Stimulated activated CD4-positive, alpha-beta T cell treated with anti-CD3 and anti-CD28 coated beads, TNF-alpha, amount 100 ng/mL, for 1 hour (primary cell): ENCODE measurements at regions not wholly inside any gene's neighbourhood (a gene's known extent, or its start where the extent isn't known, plus 50 kb on each side); places are given as distances from the start of the nearest gene placed in this dataset.
"Not testable (repeated sequence)": the region's sequence is repeated elsewhere in the genome, so short reads cannot be mapped to it uniquely, and the experiment has no call there.

ENCODE experiments used
- DNase-seq, 3 donors: peaks; one replicate each; pipeline ENCODE4 v3.0.0-alpha.2; 2020; ENCODE audit warnings: low read depth in 3 of 3, low spot score in 1 of 3

DNA sequence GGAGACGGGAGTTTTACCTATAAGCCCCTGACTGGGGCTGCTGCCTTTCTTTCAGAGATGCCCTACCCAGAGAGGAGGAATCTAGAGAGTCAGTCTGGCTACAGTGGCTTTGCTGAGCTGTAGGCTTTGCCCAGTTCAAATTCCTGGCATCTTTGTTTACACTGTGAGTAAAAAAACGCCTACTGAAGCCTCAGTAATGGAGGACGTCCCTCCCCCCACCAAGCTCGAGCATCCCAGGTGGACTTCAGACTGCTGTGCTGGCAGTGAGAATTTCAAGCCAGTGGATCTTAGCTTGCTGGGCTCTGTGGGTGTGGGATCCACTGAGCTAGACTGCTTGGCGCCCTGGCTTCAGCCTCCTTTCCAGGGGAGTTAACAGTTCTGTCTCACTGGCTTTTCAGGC, 237.1 kb upstream of the NT5E start:
- not testable (repeated sequence) for DNase-seq

DNA sequence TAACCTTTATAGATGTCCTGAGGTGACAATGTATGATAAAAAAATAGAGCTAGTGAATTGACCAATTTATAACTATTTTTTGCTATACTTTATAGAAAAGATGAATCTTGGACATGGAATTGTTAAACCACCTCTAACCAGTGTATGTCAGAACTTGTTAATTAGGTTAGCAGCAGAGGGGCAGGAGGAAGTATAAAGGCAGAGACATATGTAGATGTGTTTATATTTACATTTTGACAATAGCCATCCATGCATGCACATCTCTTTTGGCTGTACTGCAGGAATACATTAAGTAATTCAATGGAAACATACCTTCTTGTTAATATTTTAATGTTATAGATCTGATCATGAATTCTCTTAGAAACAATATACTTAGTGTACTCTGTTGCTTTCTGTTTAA, 254.6 kb upstream of the NT5E start:
- DNase-seq, result no peak

DNA sequence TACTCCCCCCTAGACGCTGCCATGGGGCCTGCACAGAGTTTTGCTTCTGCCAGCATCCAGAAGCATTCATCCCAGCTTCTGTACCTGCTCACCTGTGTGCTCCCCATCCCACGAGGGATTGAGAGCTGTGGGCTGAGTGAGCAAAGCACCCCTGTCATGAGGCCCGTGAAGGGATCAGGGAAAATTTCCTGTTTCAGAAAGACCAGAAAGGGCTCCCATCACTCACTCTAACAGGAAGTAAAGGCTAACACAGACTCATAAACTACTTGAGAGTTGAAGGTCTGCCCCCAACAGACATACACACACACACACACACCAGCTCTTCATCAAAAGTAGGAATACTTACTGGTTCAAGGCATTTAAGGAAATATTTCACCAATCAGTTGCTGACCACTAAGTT, 256.5 kb upstream of the NT5E start:
- no peak for DNase-seq

DNA sequence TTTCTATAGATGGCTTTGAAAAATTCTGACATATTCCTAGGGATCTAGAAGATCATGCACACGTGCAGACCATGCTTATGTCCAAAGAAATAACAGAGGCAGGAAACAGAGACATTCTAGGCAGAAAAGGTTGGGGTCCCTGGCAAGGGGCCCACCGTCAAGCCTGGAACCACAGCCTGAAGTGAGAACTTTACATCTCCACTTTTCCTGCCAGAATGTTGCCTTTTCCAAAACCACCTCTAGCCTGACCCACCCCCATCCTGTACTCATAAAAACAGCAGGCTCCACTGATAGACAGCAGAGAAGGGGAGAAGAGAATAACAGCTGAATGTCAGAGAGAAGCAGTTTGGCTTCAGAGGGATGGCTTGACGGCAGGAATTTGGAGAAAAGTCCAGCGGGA, 257.3 kb upstream of the NT5E start:
- no peak for DNase-seq

DNA sequence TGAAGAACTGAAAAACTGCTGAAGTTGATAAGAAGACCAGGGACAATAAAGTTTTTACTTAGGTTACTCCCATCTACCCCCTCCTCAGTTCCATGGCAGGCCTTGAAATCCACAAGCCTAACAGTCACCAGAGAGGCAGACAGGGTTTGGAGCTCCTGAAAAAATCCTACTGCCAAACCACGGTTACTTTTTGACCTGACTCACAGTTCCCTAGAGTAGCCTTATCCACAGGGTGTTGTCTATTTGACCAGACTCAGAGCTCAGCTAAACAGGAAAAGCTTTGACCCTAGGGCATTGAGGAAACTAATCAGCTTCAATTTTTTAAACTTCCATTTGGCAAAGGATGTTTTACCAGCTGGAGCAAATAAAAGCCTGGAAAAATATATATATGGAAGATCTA, 257.7 kb upstream of the NT5E start:
- DNase-seq, result no peak

DNA sequence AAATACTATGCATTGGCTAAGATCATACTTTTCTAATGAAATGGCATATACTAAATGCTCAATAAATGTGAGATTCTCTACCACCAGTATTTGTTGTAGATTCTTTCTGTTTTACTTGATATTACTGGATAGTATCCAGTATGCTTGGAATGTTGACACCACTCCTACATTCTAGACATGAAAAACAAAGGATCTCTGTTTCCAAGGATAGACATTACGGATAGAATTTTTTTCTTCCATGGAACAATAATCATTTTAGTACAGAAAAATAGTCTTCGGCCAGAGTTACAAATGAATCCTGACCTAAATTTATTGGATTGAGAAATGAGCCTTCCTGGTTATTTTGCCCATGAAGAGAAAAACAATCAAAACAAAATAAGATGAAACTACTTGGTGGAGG, 258.2 kb upstream of the NT5E start:
- DNase-seq, result no peak

DNA sequence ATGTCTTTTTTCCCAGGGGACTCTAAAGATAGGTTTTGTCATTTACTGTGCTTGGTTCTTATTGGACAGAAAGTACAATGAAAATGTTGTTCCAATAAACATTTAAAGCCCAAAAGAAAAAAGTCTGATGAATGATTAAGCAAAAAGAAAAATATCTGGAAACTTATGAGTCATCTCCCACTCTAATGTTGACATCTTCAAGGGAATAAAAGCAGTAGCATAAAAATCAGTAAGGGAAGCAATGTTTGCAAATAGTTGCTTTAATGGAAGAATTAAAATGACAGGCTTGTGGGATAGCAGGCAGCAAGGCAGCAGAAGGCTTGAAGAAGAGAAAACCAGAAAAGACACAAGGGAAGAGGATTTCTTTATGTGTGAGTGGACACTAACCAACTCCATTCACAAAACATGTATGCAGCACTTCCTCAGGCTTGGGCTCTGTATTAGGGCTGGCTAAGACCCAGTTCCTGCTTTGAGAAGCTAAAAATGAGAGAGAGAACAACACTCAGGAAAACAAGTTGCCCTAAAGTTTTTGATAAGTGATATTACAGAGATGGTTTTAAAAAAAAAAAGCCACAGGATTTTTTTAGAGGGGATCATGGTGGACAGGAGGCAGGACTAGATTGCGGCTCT, 263.2 kb upstream of the NT5E start:
- no peak for DNase-seq

DNA sequence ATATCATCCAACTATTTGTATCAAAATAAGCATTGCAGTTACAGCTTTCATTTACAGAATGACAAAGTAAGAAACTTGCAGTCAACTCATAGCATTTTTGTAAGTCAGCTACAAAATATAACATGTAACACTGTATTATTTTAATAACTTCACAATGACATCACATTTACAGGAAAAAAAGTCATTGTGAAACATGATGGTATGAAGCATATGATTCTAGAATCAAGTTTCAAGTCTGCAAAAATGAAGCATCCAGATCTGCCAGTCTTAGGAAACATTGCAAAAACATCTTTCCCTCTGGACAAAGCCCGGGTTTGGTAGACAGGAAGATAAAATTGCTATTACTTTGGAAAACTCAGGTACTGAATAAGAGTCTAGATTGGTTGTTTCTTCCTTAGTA, 263.9 kb upstream of the NT5E start:
- no peak for DNase-seq

DNA sequence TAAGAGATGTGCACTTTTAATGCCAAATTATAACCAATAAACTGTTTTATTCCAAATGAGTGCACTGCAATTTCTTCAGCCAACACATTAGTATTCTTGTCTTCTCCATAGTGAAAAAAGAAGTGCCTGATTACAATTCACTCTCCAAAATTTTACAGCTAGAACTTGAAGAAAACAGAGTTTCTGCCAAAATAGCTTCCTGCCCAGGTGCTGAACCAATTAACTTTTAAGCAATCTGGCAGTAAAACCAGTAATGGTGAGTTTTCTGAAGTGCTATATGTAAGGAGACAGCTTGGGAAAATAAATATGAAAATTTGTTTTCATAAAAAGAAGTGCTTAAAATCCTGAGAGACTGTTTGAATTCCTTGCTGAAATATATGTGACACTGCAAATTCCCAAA, 266.0 kb upstream of the NT5E start:
- DNase-seq, result no peak

DNA sequence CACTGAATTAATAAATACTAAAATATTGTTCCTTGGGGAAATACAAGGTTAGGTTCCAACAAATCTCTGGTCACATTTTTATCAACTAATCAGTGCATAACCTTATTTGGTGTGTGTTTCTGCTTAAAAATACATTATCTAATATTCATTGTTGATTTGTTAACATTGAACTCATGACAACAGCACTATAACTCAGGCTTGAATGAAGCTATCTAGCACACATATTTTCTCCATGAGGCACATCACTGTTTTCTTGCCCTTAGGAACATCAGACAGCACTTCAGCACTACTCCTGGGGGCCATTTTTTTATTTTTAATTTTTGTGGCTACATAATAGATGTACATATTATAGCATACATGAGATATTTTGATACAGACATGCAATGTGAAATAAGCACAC, 277.2 kb upstream of the NT5E start:
- no peak for DNase-seq

DNA sequence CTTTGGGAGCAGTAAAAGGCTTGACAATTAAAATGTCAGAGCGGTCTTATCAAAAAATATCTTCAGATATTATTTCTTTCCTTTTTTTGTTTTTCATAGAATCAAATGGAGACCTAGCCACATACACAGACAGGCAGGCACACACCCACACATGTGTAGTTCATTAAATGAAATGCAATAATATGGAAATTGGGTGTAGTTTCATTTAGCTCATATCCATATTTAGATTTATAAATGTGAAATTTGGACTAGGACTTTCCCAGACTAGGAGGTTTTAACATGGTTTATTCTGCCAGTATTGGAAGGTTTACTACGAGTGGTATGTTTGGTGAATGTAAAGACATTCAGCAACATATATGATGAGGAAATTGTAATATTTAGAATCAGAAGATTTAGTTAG, 277.7 kb upstream of the NT5E start:
- no peak for DNase-seq

DNA sequence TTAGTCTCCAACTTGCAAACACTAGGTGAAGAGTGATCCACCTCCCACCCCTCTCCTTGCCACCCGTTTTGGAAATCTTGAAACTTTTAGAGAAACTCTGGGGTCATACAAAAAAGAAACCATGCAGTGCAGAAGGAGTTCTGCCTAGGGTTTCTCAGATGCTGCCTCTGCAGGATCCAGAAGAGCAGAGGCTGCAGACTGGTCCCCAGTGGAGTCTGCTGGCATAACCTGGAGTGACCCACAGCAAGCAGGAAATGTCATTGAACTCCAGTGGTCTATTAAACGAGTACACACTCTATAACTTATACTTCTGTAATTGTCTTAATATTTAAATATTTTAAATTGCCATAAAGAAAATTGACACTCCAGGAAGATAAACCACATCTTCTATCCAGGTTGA, 280.7 kb upstream of the NT5E start:
- no peak for DNase-seq

DNA sequence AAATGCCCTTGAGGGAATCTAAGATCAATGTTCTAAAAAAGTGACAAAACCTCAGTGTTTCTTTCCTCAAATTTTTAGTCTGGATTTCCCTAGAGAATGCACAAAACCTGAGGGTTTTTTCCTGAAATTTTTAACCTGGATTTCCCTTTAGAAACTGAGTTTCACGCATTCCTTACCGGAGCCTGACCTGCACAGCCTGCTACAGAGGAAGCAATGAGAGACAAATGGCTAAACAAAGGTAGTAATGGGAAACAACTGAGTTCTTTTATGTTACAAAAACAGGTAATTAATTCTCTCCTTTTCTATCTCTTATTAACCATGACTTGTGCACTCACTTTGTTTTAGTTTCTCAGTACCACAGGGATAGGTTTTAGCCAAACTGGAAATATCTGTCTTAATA, 281.7 kb upstream of the NT5E start:
- DNase-seq, result no peak

DNA sequence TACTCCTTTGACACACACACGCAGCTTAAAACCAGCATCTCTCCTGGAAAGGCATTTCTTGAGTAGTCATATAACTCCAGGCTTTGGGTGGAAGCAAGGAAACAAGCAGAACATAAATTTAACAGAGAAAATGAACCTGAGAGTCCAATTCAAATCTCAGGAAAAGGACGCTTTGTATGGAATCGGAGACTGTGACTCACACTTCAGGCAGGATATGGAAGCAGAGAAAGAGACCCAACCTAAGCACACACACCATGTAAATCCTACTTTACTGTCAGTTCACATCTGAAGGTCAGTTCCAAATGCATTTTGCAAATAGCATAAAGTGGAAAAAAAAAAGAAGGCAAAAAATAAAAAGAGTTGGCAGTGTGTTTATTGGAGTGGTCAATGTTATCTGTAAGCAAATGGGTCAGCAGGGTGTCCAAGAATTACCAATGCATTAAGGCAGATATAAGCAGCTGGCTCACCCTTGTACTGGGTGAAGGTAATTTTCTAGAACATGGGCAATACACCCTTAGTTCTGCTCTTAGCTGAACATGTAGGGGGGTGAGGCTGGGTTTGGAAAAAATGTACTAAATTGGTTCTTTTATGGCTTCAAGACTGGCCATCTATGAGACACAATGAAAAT, 283.7 kb upstream of the NT5E start:
- DNase-seq, result no peak

DNA sequence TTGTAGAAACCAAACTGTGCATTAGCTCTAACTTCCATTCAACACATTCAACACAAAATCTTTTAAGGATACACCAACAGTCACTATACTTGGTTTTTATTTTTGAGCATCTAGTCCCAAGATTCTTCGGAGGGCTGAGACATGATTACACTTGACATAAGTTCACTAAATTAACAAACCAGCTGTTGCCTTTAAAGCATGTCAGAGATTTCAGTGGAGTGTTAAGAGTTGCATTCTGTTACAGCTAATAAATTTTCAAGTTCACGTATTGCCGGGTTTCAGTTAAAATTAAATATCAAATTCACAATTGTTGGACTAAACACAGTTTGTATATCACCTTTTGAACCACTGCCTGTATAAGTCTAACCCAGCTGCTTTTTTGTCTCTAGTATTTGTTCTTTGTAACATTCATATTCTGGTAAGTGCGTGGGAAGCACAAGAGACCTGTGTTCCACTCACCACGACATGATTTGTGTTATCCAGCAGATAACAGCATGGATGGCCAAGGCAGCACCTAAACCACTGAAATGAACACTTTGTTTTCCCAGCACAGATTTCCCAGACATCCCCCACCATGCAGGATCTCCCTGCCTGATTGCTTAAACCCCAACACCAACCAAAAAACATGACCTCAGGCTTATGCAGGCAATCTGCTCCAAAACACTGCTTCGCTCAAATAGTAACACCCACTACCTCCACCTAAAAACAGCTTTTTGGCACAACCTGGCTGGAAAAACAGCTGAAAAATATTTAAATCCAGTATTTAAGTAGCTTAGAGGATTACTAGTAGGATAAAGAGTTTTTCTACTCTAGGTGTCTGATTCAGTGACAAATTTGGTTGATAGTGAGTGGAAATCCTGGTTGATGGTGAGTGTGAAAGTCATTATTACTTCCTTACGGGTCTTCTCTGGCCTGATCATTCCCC, 286.5 kb upstream of the NT5E start:
- no peak for DNase-seq

DNA sequence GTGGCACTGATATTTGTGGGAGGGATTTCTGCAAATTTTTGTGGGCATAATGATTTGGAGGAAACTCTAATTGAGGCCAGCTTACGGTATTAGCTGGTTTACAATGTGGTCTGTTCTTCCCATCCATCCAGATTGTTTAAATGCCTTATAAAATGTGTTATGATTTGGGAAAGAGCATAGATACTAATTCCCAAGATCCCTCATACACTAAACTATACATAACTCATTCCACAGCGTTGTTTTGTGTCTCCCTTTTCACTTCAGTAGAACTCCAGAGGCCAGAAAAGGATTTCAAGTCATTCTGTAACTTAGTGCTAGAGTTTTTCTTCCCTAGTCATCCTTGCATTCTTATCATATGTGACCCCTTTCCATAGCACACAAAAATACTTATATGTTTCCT, 292.6 kb upstream of the NT5E start:
- no peak for DNase-seq

DNA sequence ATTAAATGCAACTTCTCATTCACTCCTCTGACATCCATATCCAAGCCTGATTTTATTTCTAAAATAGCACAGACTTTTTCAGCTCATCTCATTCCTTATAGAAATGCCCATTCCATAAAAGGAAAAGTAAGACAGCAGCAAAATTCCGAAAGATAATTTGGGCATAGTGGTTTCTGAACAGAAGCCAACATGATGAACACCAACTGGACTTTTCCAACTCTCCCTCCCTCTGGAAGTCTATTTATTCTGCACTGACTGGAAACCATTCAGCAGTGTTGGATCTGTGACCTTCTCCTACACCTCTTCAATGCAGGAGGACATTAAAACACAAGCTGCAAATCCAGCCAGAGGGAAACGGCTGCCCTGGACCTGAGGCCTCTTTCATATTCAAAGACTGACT, 306.2 kb upstream of the NT5E start:
- no peak for DNase-seq

DNA sequence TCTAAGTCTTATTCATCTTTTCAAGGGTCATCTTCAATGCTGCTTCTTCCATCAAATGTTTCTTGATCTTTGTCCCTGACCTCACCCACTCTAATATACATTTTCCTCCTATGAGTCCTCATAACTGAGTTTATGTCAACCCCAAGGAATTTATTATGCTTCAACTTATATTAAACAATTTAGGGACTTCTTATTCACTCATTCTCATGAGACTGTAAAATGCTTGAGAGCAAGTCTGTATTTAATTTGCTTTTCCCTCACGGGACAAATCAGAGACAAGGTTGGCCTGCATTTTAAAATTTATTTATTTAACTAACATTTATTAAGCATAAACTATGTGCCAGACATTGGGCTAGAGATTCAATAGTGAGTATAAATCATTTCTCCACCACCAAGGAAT, 312.0 kb upstream of the NT5E start:
- no peak for DNase-seq

DNA sequence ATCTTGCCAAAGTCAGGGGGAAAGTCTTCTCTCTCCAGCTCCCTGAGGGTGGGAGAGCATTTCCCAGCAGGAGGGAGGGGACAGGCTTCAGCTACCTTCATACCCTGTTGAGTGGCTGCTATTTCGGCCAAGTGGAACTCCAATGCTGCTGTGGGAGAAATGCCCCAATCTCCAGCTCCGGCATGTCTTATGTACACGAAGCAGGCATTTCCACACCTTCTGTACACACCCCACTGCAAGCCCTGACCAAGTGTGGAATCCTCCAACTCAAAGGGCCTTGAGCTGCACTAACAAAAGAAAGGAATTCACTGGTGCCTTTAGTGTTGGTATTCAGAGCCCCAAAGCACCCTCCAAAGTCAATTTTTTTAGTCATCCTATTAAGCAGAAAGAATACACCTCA, 313.6 kb upstream of the NT5E start:
- no peak for DNase-seq

DNA sequence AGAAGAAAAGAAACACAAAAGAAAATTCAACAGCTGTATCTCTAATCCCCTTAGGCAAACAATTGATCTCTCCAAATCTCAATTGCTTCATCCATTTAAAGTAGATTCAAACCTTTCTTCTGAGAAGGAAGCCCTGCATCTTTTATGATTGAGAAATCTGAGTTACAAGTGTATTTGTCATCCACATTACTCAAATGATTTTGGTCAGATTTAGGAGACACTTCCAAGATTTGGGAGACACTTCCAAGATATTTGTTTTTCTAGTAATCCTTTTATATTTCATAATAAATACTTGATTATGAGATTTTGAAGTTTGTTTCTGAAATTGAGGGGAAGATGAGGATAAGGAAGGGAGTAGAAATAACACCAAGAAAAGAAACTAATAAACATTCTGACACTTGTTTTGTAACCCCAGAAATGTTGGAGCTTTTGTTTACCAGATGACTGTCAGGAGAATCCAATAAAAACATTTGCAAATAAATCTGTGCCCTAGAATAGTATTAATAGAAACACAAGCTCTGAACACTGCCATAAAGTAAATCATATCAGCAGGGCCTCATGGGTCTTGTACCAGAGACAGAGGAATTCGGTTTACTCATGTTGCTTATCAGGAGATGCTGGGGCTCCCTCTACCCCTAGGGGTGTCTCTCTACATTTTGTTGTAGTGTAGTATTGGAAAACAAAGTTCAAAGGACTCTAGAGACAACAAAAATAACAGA, 314.3 kb upstream of the NT5E start:
- DNase-seq, result no peak

DNA sequence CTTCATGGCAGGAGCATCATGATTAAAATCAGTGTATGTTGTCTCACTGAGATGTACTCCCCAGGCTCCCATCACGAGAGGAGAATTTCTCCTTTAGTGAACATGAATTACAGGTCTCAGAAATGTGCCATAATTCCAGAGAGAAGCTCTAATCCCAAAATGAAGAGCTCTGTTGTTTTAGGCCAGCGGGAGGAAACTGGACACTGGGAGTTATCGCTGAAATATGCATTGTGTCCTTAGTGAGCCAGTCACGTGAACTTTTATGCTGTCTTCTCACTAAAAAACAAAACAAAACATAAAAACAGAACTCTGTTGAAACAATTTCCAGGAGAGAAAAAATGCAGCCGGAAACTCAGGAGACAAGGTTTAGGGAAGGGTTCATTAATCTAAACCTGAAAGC, 315.7 kb upstream of the NT5E start:
- no peak for DNase-seq

DNA sequence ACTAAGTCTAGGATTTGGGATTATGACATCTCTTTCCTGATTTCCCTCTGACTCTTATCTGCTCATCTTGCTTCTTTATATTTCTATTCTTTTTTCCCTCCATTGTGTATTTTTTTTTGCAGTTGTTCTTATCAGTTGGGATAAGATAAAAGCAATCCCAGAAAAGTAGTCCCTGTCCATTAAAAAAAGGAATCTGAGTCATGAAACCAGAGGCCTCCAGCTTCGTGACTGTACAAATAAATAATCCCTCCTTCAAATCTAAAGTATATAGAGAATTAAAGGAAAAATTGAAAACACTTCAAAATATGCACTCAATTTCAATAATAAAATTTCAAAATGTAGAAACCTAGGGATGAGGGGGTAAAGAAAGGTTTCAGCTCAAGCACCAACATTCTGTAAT, 317.8 kb upstream of the NT5E start:
- DNase-seq, result no peak
